ENCODE measurements at regions not wholly inside any gene's neighbourhood (a gene's known extent, or its start where the extent isn't known, plus 50 kb on each side); places are given as distances from the start of the nearest gene placed in this dataset.
A peak's percentile ranks its signal among the peaks of the same experiment; 100 is the strongest.

- H3T11ph ChIP-seq (ENCODE audit: low read length): no peak overlapping the region
- no peak overlapping the region for H3K4me2 ChIP-seq (ENCODE audit: insufficient read depth, insufficient read length, low read length)
- H2BK5ac ChIP-seq (ENCODE audit: insufficient read length, low read length): no peak overlapping the region
- WGBS (ENCODE audit: extremely low coverage, insufficient read length, low lambda C conversion rate): no CpG with 5 or more reads among the region's 2 CpGs
- no peak overlapping the region for H4K5ac ChIP-seq (ENCODE audit: insufficient read length, low read depth, low read length)
- DNase-seq: no peak
- no peaks in the 10 kb centered on the region for H3K9me3 ChIP-seq (ENCODE audit: control insufficient read depth, low read depth, low read length)
- Mint-ChIP-seq H3K27ac (no peak overlapping the region), H3K27me3 (ENCODE audit: low read depth) (no peaks in the 10 kb centered on the region; the same call in 1 of the 2 replicates), H3K36me3 (ENCODE audit: insufficient read depth in 1 of 3, low read depth in 3 of 3) (no peaks in the 10 kb centered on the region), H3K9me3 (no peaks in the 10 kb centered on the region), H3K4me1 (peaks cover 19 to 23% of the 10 kb centered on the region in 2 experiments), H3K4me3 (no peak overlapping the region)
- peak overlapping the region; percentile 69; the same call in 1 of the 2 replicates for H3K14ac ChIP-seq (ENCODE audit: insufficient read depth, low read length)
- no peak for TF ChIP-seq CTCF (conservative IDR thresholded peaks at IDR 0.05)
- no peak overlapping the region for H2AFZ ChIP-seq (ENCODE audit: low read length)
- no peaks in the 10 kb centered on the region for H3K23me2 ChIP-seq (ENCODE audit: insufficient read length, low read depth, low read length, poor library complexity, severe bottlenecking)
- no peak overlapping the region for H3K56ac ChIP-seq (ENCODE audit: insufficient read length, low read depth, low read length)
- H2BK120ac ChIP-seq (ENCODE audit: low read depth, low read length, poor library complexity, severe bottlenecking): no peak overlapping the region
- no peak overlapping the region for H3K18ac ChIP-seq (ENCODE audit: insufficient read length, low read depth, low read length)
- no peak overlapping the region for H3K23ac ChIP-seq (ENCODE audit: insufficient read length, low read depth, low read length)
- H4K20me1 ChIP-seq (ENCODE audit: control insufficient read depth, insufficient read depth, insufficient read length): no peaks in the 10 kb centered on the region
- H2AK5ac ChIP-seq (ENCODE audit: insufficient read length, low read length): no peak overlapping the region
- H3K9ac ChIP-seq (ENCODE audit: extremely low read depth, insufficient read length, low read length): no peak overlapping the region
- H3K79me2 ChIP-seq (ENCODE audit: insufficient read depth, low read length): no peaks in the 10 kb centered on the region
- no peak overlapping the region for H2BK15ac ChIP-seq (ENCODE audit: low read depth, low read length)
- peaks cover 4% of the 10 kb centered on the region; the same call in 1 of the 2 replicates for H3K4me1 ChIP-seq (ENCODE audit: insufficient read depth, low read length)
- H4K8ac ChIP-seq (replicated peaks; ENCODE audit: insufficient read length, low read depth, low read length): no peak overlapping the region
- no peak overlapping the region for H4K91ac ChIP-seq (ENCODE audit: insufficient read length, low read depth, low read length)
- no peaks in the 10 kb centered on the region for H3K79me1 ChIP-seq (ENCODE audit: insufficient read depth, low read depth, low read length, poor library complexity, severe bottlenecking)
- H3K4ac ChIP-seq (ENCODE audit: low read depth, low read length): no peak overlapping the region
- H3K27me3 ChIP-seq (ENCODE audit: insufficient read depth, low read length): no peaks in the 10 kb centered on the region; the same call in 1 of the 2 replicates
- no peak overlapping the region for H2BK20ac ChIP-seq (ENCODE audit: low read depth, low read length, poor library complexity, severe bottlenecking)
- no peak overlapping the region for H3K27ac ChIP-seq (ENCODE audit: insufficient read length, low read depth, low read length)
- H2BK12ac ChIP-seq (ENCODE audit: insufficient read length, low read depth, low read length): no peak overlapping the region
These were observed 212.7 kb upstream of the NTM start for GRCh38 chr11:131157678-131158077.

Measured in H9 (cell line).